ENCODE measurements at regions not wholly inside any gene's neighbourhood (a gene's known extent, or its start where the extent isn't known, plus 50 kb on each side); places are given as distances from the start of the nearest gene placed in this dataset.

DNA sequence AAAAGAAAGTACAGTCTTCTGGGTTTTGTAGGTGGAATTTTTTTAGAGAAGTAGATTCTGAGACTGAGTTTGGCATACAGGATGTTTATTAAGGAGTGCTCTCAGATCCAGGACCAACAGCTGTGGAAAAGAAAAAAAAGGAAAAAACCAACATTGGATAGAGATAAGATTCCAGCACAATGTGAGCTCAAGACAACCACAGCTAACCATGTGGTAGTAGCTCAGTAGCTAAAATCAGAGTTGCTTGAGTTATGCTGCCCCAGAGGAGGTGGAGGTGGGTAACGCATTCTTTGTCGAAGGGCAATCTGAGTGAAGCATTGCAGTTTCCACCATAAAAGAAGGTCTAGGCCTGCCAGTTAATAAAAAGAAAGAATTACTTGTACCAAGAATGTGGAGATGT lies 904.3 kb downstream of the NSUN3 start:
- H3K27me3 ChIP-seq, result no peaks in the 10 kb centered on the region
- H3K27ac ChIP-seq, result no peak overlapping the region
- intact Hi-C loops (cut with DNase I), result no loop called here
- no peaks in the 10 kb centered on the region for H3K9me3 ChIP-seq
- H3K36me3 ChIP-seq, result no peaks in the 10 kb centered on the region
- TF ChIP-seq, protein P1, sequence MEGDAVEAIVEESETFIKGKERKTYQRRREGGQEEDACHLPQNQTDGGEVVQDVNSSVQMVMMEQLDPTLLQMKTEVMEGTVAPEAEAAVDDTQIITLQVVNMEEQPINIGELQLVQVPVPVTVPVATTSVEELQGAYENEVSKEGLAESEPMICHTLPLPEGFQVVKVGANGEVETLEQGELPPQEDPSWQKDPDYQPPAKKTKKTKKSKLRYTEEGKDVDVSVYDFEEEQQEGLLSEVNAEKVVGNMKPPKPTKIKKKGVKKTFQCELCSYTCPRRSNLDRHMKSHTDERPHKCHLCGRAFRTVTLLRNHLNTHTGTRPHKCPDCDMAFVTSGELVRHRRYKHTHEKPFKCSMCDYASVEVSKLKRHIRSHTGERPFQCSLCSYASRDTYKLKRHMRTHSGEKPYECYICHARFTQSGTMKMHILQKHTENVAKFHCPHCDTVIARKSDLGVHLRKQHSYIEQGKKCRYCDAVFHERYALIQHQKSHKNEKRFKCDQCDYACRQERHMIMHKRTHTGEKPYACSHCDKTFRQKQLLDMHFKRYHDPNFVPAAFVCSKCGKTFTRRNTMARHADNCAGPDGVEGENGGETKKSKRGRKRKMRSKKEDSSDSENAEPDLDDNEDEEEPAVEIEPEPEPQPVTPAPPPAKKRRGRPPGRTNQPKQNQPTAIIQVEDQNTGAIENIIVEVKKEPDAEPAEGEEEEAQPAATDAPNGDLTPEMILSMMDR (IDR thresholded peaks at IDR 0.05), result no peak
- TF ChIP-seq POLR2A (IDR thresholded peaks at IDR 0.05), result no peak
- no peak overlapping the region for H3K4me3 ChIP-seq
- 52 to 73% methylated on average over 2 of the region's 2 CpGs for WGBS, 2 donors
- no peaks in the 10 kb centered on the region for H3K4me1 ChIP-seq
- DNase-seq, result no peak

DNA sequence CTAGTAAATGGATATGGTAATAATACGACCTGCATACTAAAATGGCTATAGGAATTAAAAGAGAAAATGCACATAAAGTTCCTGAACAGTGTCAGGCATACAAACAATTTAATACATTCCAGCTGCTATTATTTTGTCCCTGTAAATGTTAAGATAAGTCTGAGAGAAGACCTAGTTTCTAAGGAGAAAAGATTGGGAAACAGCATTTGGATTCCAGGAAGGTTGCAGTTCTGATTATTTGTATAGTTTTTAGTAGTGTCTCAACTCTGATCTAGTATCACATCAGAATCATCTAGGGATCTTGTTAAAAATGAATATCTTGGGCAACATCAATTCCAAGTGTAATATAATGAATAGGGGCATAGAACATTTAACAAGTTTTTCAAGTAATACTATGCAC lies 905.7 kb downstream of the NSUN3 start:
- intact Hi-C loops (cut with DNase I), result no loop called here
- no peak for DNase-seq
- H3K4me1 ChIP-seq, result no peaks in the 10 kb centered on the region
- H3K27ac ChIP-seq, result no peak overlapping the region
- no peaks in the 10 kb centered on the region for H3K36me3 ChIP-seq
- TF ChIP-seq, protein P1 (IDR thresholded peaks at IDR 0.05), result no peak
- no peak for TF ChIP-seq POLR2A (IDR thresholded peaks at IDR 0.05)
- 53 to 89% methylated on average over 1 of the region's 1 CpG for WGBS, 2 donors
- no peak overlapping the region for H3K4me3 ChIP-seq
- H3K27me3 ChIP-seq, result no peaks in the 10 kb centered on the region
- H3K9me3 ChIP-seq, result peaks cover 0 to 2% (median 0%) of the 10 kb centered on the region in 3 donors

DNA sequence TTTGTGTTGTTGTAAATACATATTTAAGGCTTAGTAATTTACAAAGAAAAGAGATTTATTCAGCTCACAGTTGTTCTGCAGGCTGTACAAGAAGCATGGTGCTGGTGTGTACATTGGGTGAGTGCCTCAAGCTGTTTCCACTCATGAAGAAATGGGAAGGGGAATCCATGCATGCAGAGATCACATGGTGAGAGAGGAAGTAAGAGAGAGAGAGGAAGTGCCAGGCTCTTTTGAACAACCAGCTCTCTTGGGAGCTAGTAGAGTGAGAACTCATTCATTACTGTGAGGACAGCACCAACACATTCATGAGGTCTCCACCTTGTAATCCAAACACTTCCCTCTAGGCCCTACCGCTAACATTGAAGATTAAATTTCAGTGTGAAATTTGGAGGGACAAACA lies 909.2 kb downstream of the NSUN3 start:
- Histone ChIP-seq H3K9me3 (peaks cover 0 to 10% (median 0%) of the 10 kb centered on the region in 3 donors), H3K36me3 (no peaks in the 10 kb centered on the region), H3K4me3 (no peak overlapping the region), H3K27me3 (no peaks in the 10 kb centered on the region), H3K27ac (no peak overlapping the region), H3K4me1 (no peaks in the 10 kb centered on the region)
- no peak for DNase-seq
- intact Hi-C loops (cut with DNase I), result no loop called here
- TF ChIP-seq, protein P1 (IDR thresholded peaks at IDR 0.05), result no peak
- TF ChIP-seq POLR2A (IDR thresholded peaks at IDR 0.05), result no peak
- WGBS, 2 donors, result 92 to 100% methylated on average over 1 of the region's 1 CpG

DNA sequence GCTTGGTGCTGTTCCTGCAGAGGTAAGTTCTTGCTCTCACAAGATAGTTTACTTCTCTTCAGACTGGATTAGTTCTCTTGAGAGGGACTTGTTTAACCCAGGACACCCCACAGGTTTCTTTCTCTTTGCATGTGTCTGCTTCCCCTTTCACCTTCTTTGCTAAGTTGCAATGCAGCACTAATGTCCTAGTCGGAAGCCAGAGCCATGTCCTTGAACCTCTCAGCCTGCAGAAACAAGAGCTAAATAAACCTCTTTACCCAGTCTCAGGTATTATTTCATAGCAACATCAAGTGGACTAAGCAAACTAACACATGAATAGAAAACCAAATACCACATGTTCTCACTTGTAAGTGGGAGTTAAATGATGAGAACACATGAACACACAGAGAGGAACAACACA lies 915.2 kb downstream of the NSUN3 start:
- Histone ChIP-seq H3K4me3 (no peak overlapping the region), H3K9me3 (peaks cover 0 to 10% (median 0%) of the 10 kb centered on the region in 3 donors), H3K27me3 (no peaks in the 10 kb centered on the region), H3K27ac (no peak overlapping the region), H3K36me3 (no peaks in the 10 kb centered on the region), H3K4me1 (no peaks in the 10 kb centered on the region)
- TF ChIP-seq, protein P1 (IDR thresholded peaks at IDR 0.05), result no peak
- TF ChIP-seq POLR2A (IDR thresholded peaks at IDR 0.05), result no peak
- intact Hi-C loops (cut with DNase I), result no loop called here
- no peak for DNase-seq
- 67 to 83% methylated on average over 1 of the region's 1 CpG for WGBS, 2 donors

DNA sequence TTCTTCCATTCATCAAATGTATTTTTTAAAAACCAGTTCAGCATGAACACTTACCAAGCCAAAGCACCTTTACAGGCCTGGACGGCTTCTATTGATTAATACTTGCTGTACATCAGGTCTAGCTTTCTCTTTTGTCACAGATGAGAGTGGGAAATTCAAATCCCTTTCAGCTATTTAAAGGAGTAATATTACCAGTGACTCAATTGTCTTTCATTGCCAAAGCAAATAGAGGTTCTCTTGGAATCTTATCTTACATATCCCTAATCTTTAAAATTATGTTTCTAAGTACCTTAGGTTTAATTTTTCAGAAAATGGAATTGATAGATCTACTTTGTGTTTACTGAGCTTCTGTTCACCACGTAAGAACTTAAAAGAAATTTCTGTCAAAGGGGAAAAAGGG lies 922.9 kb downstream of the NSUN3 start:
- TF ChIP-seq POLR2A (IDR thresholded peaks at IDR 0.05), result no peak
- TF ChIP-seq, protein P1 (IDR thresholded peaks at IDR 0.05), result no peak
- H3K27ac ChIP-seq, result no peak overlapping the region
- DNase-seq, result no peak
- no peak overlapping the region for H3K4me3 ChIP-seq
- no peaks in the 10 kb centered on the region for H3K36me3 ChIP-seq
- no peaks in the 10 kb centered on the region for H3K4me1 ChIP-seq
- WGBS, 2 donors, result 26 to 34% methylated on average over 2 of the region's 2 CpGs
- no peaks in the 10 kb centered on the region for H3K27me3 ChIP-seq
- peaks cover 0 to 7% (median 0%) of the 10 kb centered on the region in 3 donors for H3K9me3 ChIP-seq
- intact Hi-C loops (cut with DNase I), result no loop called here
